B cell (primary cell): ENCODE measurements at regions not wholly inside any gene's neighbourhood (a gene's known extent, or its start where the extent isn't known, plus 50 kb on each side); places are given as distances from the start of the nearest gene placed in this dataset.

ENCODE experiments used
- EZH2 ChIP-seq: IDR thresholded peaks from 2 replicates; pipeline ENCODE4 v1.6.1; 2012; ENCODE audit warnings: borderline replicate concordance, low read depth, mild to moderate bottlenecking, moderate library complexity, low read length; ENCODE audit not compliant: insufficient read depth, poor library complexity, severe bottlenecking
- TF ChIP-seq, protein P1 (sequence below): fragments of 200-600 bp; IDR thresholded peaks from one replicate; pipeline ENCODE4 v1.8.0; 2022; ENCODE audit warnings: antibody characterized with exemption, mild to moderate bottlenecking

GRCh38 chr1:8122160-8122476, 96.0 kb upstream of the ERRFI1 start:
- TF ChIP-seq, protein P1, sequence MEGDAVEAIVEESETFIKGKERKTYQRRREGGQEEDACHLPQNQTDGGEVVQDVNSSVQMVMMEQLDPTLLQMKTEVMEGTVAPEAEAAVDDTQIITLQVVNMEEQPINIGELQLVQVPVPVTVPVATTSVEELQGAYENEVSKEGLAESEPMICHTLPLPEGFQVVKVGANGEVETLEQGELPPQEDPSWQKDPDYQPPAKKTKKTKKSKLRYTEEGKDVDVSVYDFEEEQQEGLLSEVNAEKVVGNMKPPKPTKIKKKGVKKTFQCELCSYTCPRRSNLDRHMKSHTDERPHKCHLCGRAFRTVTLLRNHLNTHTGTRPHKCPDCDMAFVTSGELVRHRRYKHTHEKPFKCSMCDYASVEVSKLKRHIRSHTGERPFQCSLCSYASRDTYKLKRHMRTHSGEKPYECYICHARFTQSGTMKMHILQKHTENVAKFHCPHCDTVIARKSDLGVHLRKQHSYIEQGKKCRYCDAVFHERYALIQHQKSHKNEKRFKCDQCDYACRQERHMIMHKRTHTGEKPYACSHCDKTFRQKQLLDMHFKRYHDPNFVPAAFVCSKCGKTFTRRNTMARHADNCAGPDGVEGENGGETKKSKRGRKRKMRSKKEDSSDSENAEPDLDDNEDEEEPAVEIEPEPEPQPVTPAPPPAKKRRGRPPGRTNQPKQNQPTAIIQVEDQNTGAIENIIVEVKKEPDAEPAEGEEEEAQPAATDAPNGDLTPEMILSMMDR: no peak
- TF ChIP-seq EZH2: no peak
